Fibroblast of the aortic adventitia (primary cell): ENCODE measurements at regions not wholly inside any gene's neighbourhood (a gene's known extent, or its start where the extent isn't known, plus 50 kb on each side); places are given as distances from the start of the nearest gene placed in this dataset.

ENCODE experiments used
- DNase-seq: peaks from one replicate; pipeline ENCODE4 v3.0.0-alpha.2; 2010; ENCODE audit warnings: low read depth
- H3K4me3 ChIP-seq: 2 replicates; pipeline ENCODE4 v1.5.1; 2011; ENCODE audit warnings: low read depth, mild to moderate bottlenecking, control low read depth, low read length, moderate library complexity
- CTCF ChIP-seq: IDR thresholded peaks from 2 replicates; pipeline ENCODE4 v1.5.1; 2011; ENCODE audit warnings: mild to moderate bottlenecking, low read length, control low read depth, inconsistent platforms; ENCODE audit not compliant: insufficient read depth

- no peak overlapping the region for H3K4me3 ChIP-seq
- TF ChIP-seq CTCF: no peak
- no peak for DNase-seq
Measured at GRCh38 chr12:115251727-115252126, 567.8 kb upstream of the TBX3 start.

- H3K4me3 ChIP-seq: no peak overlapping the region
- DNase-seq: no peak
- no peak for TF ChIP-seq CTCF
Measured at GRCh38 chr12:115249671-115250278, 565.8 kb upstream of the TBX3 start.

GRCh38 chr12:115245020-115245419 lies 561.0 kb upstream of the TBX3 start:
- no peak for TF ChIP-seq CTCF
- no peak for DNase-seq
- H3K4me3 ChIP-seq: no peak overlapping the region

- no peak overlapping the region for H3K4me3 ChIP-seq
- DNase-seq: no peak
- no peak for TF ChIP-seq CTCF
Measured at GRCh38 chr12:115243933-115244628, 560.1 kb upstream of the TBX3 start.

- no peak for TF ChIP-seq CTCF
- no peak overlapping the region for H3K4me3 ChIP-seq
- DNase-seq: no peak
Measured at GRCh38 chr12:115240251-115240650, 556.3 kb upstream of the TBX3 start.

- DNase-seq: no peak
- H3K4me3 ChIP-seq: no peak overlapping the region
- TF ChIP-seq CTCF: no peak
Measured at GRCh38 chr12:115235880-115236279, 551.9 kb upstream of the TBX3 start.
